HepG2 (cell line): ENCODE measurements at regions not wholly inside any gene's neighbourhood (a gene's known extent, or its start where the extent isn't known, plus 50 kb on each side); places are given as distances from the start of the nearest gene placed in this dataset.

Experiments used
- ATAC-seq: fragments of 200-7000 bp; cut with Tn5 transposase; 3 replicates; pipeline ENCODE4 v1.9.1; 2020; ENCODE audit warnings: mild to moderate bottlenecking, moderate library complexity
- BruUV-seq: library from RNA; stranded (reverse); fragments of 400-500 nt; replicated peaks from 2 replicates; lab custom pipeline; 2021; lab: Mats Ljungman, UMichigan
- CTCF ChIA-PET: fragments of 300-600 bp; formaldehyde crosslinking; extraction: SDS; loops from one replicate; lab custom pipeline; 2021; ENCODE audit warnings: low total read pairs, inconsistent platforms, low intra/inter-chr PET ratio; lab: Yijun Ruan, JAX
- POLR2A ChIA-PET: fragments of 350-600 bp; sonication (Branson Sonifier 250); formaldehyde crosslinking; loops from one replicate; lab custom pipeline; 2020; ENCODE audit warnings: antibody characterized with exemption, inconsistent platforms; lab: Yijun Ruan, JAX
- DNase-seq: peaks from one replicate; pipeline ENCODE4 v3.0.0-alpha.2; 2015; ENCODE audit warnings: low spot score
- FAIRE-seq: peaks from 3 replicates; lab custom pipeline; 2011; peaks lifted over from hg19 to GRCh38; lab: Jason Lieb, UNC
- H2AFZ ChIP-seq: one replicate; pipeline ENCODE4 v1.6.1; 2011; ENCODE audit warnings: low read length, inconsistent platforms
- H3K27ac ChIP-seq: fragments of 300-600 bp; 3 replicates; pipeline ENCODE4 v1.8.0; 2011; ENCODE audit warnings: mixed run types, mild to moderate bottlenecking, mixed read lengths, low read length, inconsistent platforms; ENCODE audit not compliant: insufficient read depth; ENCODE audit errors: extremely low read length
- H3K27me3 ChIP-seq, 2 experiments: fragments of 200-600 bp in 1 of 2; 2 replicates in 1 of 2; 3 replicates in 1 of 2; pipeline versions ENCODE4 v1.6.0 to v1.8.0; 2011; ENCODE audit warnings: low read length in 2 of 2, mild to moderate bottlenecking in 2 of 2, moderate library complexity in 2 of 2, inconsistent platforms in 1 of 2; ENCODE audit not compliant: insufficient read depth in 2 of 2, control insufficient read depth in 1 of 2
- H3K36me3 ChIP-seq, 2 experiments: fragments of 200-600 bp in 1 of 2; replicated peaks in 1 of 2; 2 replicates in 1 of 2; 3 replicates in 1 of 2; pipeline versions ENCODE4 v1.5.1 to v1.8.0; 2011; ENCODE audit warnings: low read length in 2 of 2, inconsistent platforms in 1 of 2; ENCODE audit not compliant: insufficient read depth in 2 of 2, control insufficient read depth in 1 of 2
- H3K4me1 ChIP-seq: 2 replicates; pipeline ENCODE4 v1.5.1; 2012; ENCODE audit warnings: low read length, inconsistent platforms; ENCODE audit not compliant: insufficient read depth
- H3K4me2 ChIP-seq: 2 replicates; pipeline ENCODE4 v1.6.0; 2011; ENCODE audit warnings: low read depth, low read length, inconsistent platforms
- H3K4me3 ChIP-seq, 3 experiments: fragments of 200-600 bp in 1 of 3; sonication (generic), shearing (Covaris generic) in 1 of 3; replicated peaks in 1 of 3; 2 replicates each; pipeline ENCODE4 v1.5.1; 2011 to 2016; ENCODE audit warnings: low read length in 3 of 3, inconsistent platforms in 2 of 3, low read depth in 2 of 3, mild to moderate bottlenecking in 2 of 3, control low read depth in 1 of 3, mixed read lengths in 1 of 3; ENCODE audit not compliant: insufficient read depth in 1 of 3
- H3K79me2 ChIP-seq: one replicate; pipeline ENCODE4 v1.6.1; 2011; ENCODE audit warnings: low read length, inconsistent platforms; ENCODE audit not compliant: insufficient read depth
- H3K9ac ChIP-seq: 2 replicates; pipeline ENCODE4 v1.6.0; 2011; ENCODE audit warnings: mild to moderate bottlenecking, low read depth, low read length, inconsistent platforms; ENCODE audit not compliant: insufficient read depth
- H3K9me3 ChIP-seq: 2 replicates; pipeline ENCODE4 v1.5.1; 2012; ENCODE audit warnings: mild to moderate bottlenecking, low read length
- H4K20me1 ChIP-seq: 2 replicates; pipeline ENCODE4 v1.6.0; 2011; ENCODE audit warnings: inconsistent platforms, mild to moderate bottlenecking, low read length, moderate library complexity; ENCODE audit not compliant: insufficient read depth
- CBFB ChIP-seq: sonication (generic); formaldehyde crosslinking; IDR thresholded peaks from 2 replicates; pipeline ENCODE4 v1.4.0; 2020; ENCODE audit warnings: missing genetic modification reagents
- CEBPG ChIP-seq: IDR thresholded peaks from 2 replicates; pipeline ENCODE4 v1.6.1; 2016
- HOXD1 ChIP-seq: sonication (generic); formaldehyde crosslinking; IDR thresholded peaks from 2 replicates; pipeline ENCODE4 v1.5.0; 2020; ENCODE audit warnings: missing genetic modification reagents
- JDP2 ChIP-seq: sonication (generic); formaldehyde crosslinking; IDR thresholded peaks from 2 replicates; pipeline ENCODE4 v1.8.1; 2022; ENCODE audit warnings: missing genetic modification reagents, borderline replicate concordance
- KAT2B ChIP-seq: fragments of 150-350 bp; IDR thresholded peaks from 2 replicates; pipeline ENCODE4 v1.6.1; 2014; ENCODE audit warnings: low read depth, low read length, borderline replicate concordance
- MAZ ChIP-seq, 2 experiments: sonication (generic) in 1 of 2; formaldehyde crosslinking in 1 of 2; IDR thresholded peaks; 2 replicates each; pipeline versions ENCODE4 v1.5.0 to v1.6.1; 2012 to 2020; ENCODE audit warnings: low read depth in 2 of 2, mild to moderate bottlenecking in 2 of 2, borderline replicate concordance in 1 of 2, improper control_type of control experiment in 1 of 2, low read length in 1 of 2, missing genetic modification reagents in 1 of 2, moderate library complexity in 1 of 2
- MYC ChIP-seq: sonication (generic); formaldehyde crosslinking; IDR thresholded peaks from 2 replicates; pipeline ENCODE4 v1.9.0; 2021; ENCODE audit warnings: missing genetic modification reagents, borderline replicate concordance
- NCOA5 ChIP-seq: sonication (generic); formaldehyde crosslinking; IDR thresholded peaks from 2 replicates; pipeline ENCODE4 v1.4.0; 2020; ENCODE audit warnings: missing genetic modification reagents
- NR3C1 ChIP-seq: sonication (generic); formaldehyde crosslinking; IDR thresholded peaks from 2 replicates; pipeline ENCODE4 v1.4.0; 2020; ENCODE audit warnings: missing genetic modification reagents
- PCBP2 ChIP-seq: fragments of 200-400 bp; formaldehyde crosslinking; optimal IDR thresholded peaks from 2 replicates; pipeline ENCODE3; 2018; ENCODE audit warnings: low read length, low read depth; ENCODE audit not compliant: poor library complexity, severe bottlenecking
- SP1 ChIP-seq, 2 experiments: fragments of 450-650 bp in 1 of 2; sonication (generic) in 1 of 2; formaldehyde crosslinking in 1 of 2; IDR thresholded peaks; 2 replicates each; pipeline versions ENCODE4 v1.4.0 to v1.6.1; 2016 to 2020; ENCODE audit warnings: missing genetic modification reagents in 1 of 2
- ZBTB43 ChIP-seq: sonication (generic); formaldehyde crosslinking; conservative IDR thresholded peaks from 2 replicates; pipeline ENCODE4 v1.4.0; 2020; ENCODE audit warnings: missing genetic modification reagents
- ZNF253 ChIP-seq: sonication (generic); formaldehyde crosslinking; IDR thresholded peaks from 2 replicates; pipeline ENCODE4 v1.8.0; 2022; ENCODE audit warnings: mild to moderate bottlenecking, missing genetic modification reagents, borderline replicate concordance
- ZNF839 ChIP-seq: sonication (generic); formaldehyde crosslinking; IDR thresholded peaks from 2 replicates; pipeline ENCODE4 v1.4.0; 2020; ENCODE audit warnings: missing genetic modification reagents, mild to moderate bottlenecking, borderline replicate concordance
- WGBS: methylation state at CpG from one replicate; pipeline ENCODE4 v1.1.6; 2017; ENCODE audit warnings: low lambda C conversion rate; 5-methylcytosine and 5-hydroxymethylcytosine counted together
- in situ Hi-C: cut with HindIII; loops from 2 replicates; pipeline ENCODE4 v1.10.0; 2017; ENCODE audit warnings: low pct_unique_long_range_greater_than_20kb; ENCODE audit not compliant: extremely low pct_ligation_motif_present
- intact Hi-C: fragments of 100-400 bp; cut with micrococcal nuclease; formaldehyde crosslinking; loops from one replicate; pipeline ENCODE4 v1.10.0; 2022; ENCODE audit not compliant: unreplicated experiment

- H3K4me2 ChIP-seq = no peak overlapping the region
- no peaks in the 10 kb centered on the region for H3K36me3 ChIP-seq
- no peak for DNase-seq
- no peaks in the 10 kb centered on the region for H3K9me3 ChIP-seq
- ChIA-PET CTCF (no interaction called here), POLR2A (no interaction called here)
- no peak overlapping the region for H3K4me3 ChIP-seq
- peaks cover 0 to 2% of the 10 kb centered on the region in 2 experiments; a peak in 2 of 5 replicates for H3K27me3 ChIP-seq
- no peak for FAIRE-seq
- TF ChIP-seq PCBP2 (no peak), KAT2B (no peak), HOXD1 (CRISPR knock-in tag) (no peak), CBFB (CRISPR knock-in tag) (no peak), NR3C1 (CRISPR knock-in tag) (no peak), ZNF839 (CRISPR knock-in tag) (no peak), SP1 (IDR thresholded peaks at IDR 0.05) (no peak), SP1 (CRISPR knock-in tag; IDR thresholded peaks at IDR 0.05) (no peak), MYC (CRISPR knock-in tag) (no peak), NCOA5 (CRISPR knock-in tag) (no peak), ZBTB43 (CRISPR knock-in tag) (no peak), ZNF253 (CRISPR knock-in tag) (no peak), JDP2 (CRISPR knock-in tag) (no peak), CEBPG (CRISPR knock-in tag) (no peak), MAZ (IDR thresholded peaks at IDR 0.05; ENCODE audit: borderline replicate concordance, low read depth, low read length) (no peak), MAZ (CRISPR knock-in tag; IDR thresholded peaks at IDR 0.05; ENCODE audit: low read depth) (no peak)
- no TSS peak for BruUV-seq
- H3K27ac ChIP-seq = no peak overlapping the region
- H3K9ac ChIP-seq = no peak overlapping the region
- H3K4me1 ChIP-seq = no peaks in the 10 kb centered on the region
- in situ Hi-C loops = no loop called here
- H2AFZ ChIP-seq = no peak overlapping the region
- no peaks in the 10 kb centered on the region for H4K20me1 ChIP-seq
- intact Hi-C loops = no loop called here
- WGBS = 0% methylated on average over 1 of the region's 1 CpG
- H3K79me2 ChIP-seq = no peaks in the 10 kb centered on the region
- no peak for ATAC-seq
These were observed 300.7 kb downstream of the TUSC7 start for GRCh38 chr3:117010318-117010717.
